GM19452 (cell line): ENCODE measurements at regions not wholly inside any gene's neighbourhood (a gene's known extent, or its start where the extent isn't known, plus 50 kb on each side); places are given as distances from the start of the nearest gene placed in this dataset.
"Not testable (repeated sequence)": the region's sequence is repeated elsewhere in the genome, so short reads cannot be mapped to it uniquely, and the experiment has no call there.

Experiments used
- ATAC-seq: cut with Tn5 transposase; IDR thresholded peaks from one replicate; pipeline ENCODE4 v1.9.1; 2021; ENCODE audit not compliant: unreplicated experiment

- no peak for ATAC-seq
These were observed 126.7 kb upstream of the SHB start for GRCh38 chr9:38195737-38196161.

- ATAC-seq: no peak
These were observed 125.8 kb upstream of the SHB start for GRCh38 chr9:38194870-38195269.

- ATAC-seq: no peak
These were observed 123.8 kb upstream of the SHB start for GRCh38 chr9:38192731-38193265.

- no peak for ATAC-seq
These were observed 117.5 kb upstream of the SHB start for GRCh38 chr9:38186404-38187115.

- ATAC-seq: no peak
These were observed 116.8 kb upstream of the SHB start for GRCh38 chr9:38185647-38186403.

- no peak for ATAC-seq
These were observed 115.1 kb upstream of the SHB start for GRCh38 chr9:38183994-38184568.

GRCh38 chr9:38182321-38182720 is 113.3 kb upstream of the SHB start:
- no peak for ATAC-seq

GRCh38 chr9:38181866-38182265 is 112.8 kb upstream of the SHB start:
- ATAC-seq: no peak

- no peak for ATAC-seq
These were observed 112.2 kb upstream of the SHB start for GRCh38 chr9:38181232-38181631.

- ATAC-seq: no peak
These were observed 111.6 kb upstream of the SHB start for GRCh38 chr9:38180656-38181055.

GRCh38 chr9:38179965-38180364 is 110.9 kb upstream of the SHB start:
- no peak for ATAC-seq

- no peak for ATAC-seq
These were observed 109.2 kb upstream of the SHB start for GRCh38 chr9:38178237-38178636.

GRCh38 chr9:38177680-38178079 is 108.7 kb upstream of the SHB start:
- ATAC-seq: no peak

- ATAC-seq: no peak
These were observed 107.2 kb upstream of the SHB start for GRCh38 chr9:38176251-38176650.

- ATAC-seq: no peak
These were observed 106.4 kb upstream of the SHB start for GRCh38 chr9:38175423-38175822.

GRCh38 chr9:38172586-38172985 is 103.6 kb upstream of the SHB start:
- no peak for ATAC-seq

- ATAC-seq: no peak
These were observed 102.9 kb upstream of the SHB start for GRCh38 chr9:38171926-38172325.

- ATAC-seq: no peak
These were observed 102.5 kb upstream of the SHB start for GRCh38 chr9:38171538-38171884.

- ATAC-seq: not testable (repeated sequence)
These were observed 101.9 kb upstream of the SHB start for GRCh38 chr9:38170763-38171537.

GRCh38 chr9:38170155-38170554 is 101.1 kb upstream of the SHB start:
- ATAC-seq: not testable (repeated sequence)

GRCh38 chr9:38166501-38166900 is 97.5 kb upstream of the SHB start:
- ATAC-seq: no peak
